Panc1 (cell line): ENCODE measurements at regions not wholly inside any gene's neighbourhood (a gene's known extent, or its start where the extent isn't known, plus 50 kb on each side); places are given as distances from the start of the nearest gene placed in this dataset.

Source experiments
- ATAC-seq: fragments of 200-7000 bp; cut with Tn5 transposase; 2 replicates; pipeline ENCODE4 v1.9.1; 2020; ENCODE audit warnings: mild to moderate bottlenecking, moderate library complexity
- BruUV-seq: library from RNA; stranded (reverse); fragments of 400-500 nt; replicated peaks from 2 replicates; lab custom pipeline; 2021; lab: Mats Ljungman, UMichigan
- CTCF ChIA-PET: fragments of 300-600 bp; sonication (Branson Sonifier 250); formaldehyde crosslinking; loops from one replicate; lab custom pipeline; 2022; ENCODE audit warnings: antibody characterized with exemption; lab: Charles Lee
- POLR2A ChIA-PET: fragments of 300-600 bp; sonication (Branson Sonifier 250); formaldehyde crosslinking; loops from one replicate; lab custom pipeline; 2022; ENCODE audit warnings: antibody characterized with exemption; lab: Charles Lee
- DNase-seq: peaks from one replicate; pipeline ENCODE4 v3.0.0-alpha.2; 2010; ENCODE audit warnings: low read depth, low spot score
- H3K27ac ChIP-seq: 2 replicates; pipeline ENCODE4 v1.5.1; 2011; ENCODE audit warnings: mild to moderate bottlenecking, low read length, inconsistent platforms
- H3K27me3 ChIP-seq: fragments of 200-500 bp; sonication (Bioruptor generic); 2 replicates; pipeline ENCODE4 v1.6.0; 2014; ENCODE audit warnings: low read length, inconsistent platforms; ENCODE audit not compliant: control insufficient read depth, insufficient read depth
- H3K36me3 ChIP-seq: fragments of 200-500 bp; sonication (Bioruptor generic); 2 replicates; pipeline ENCODE4 v1.5.1; 2014; ENCODE audit warnings: inconsistent platforms, mild to moderate bottlenecking, low read length, moderate library complexity; ENCODE audit not compliant: control insufficient read depth, insufficient read depth
- H3K4me1 ChIP-seq: 2 replicates; pipeline ENCODE4 v1.5.1; 2011; ENCODE audit warnings: inconsistent platforms, mild to moderate bottlenecking, low read length, moderate library complexity; ENCODE audit not compliant: control insufficient read depth, insufficient read depth
- H3K4me3 ChIP-seq, 2 experiments: 2 replicates each; pipeline ENCODE4 v1.5.1; 2011 to 2012; ENCODE audit warnings: low read depth in 2 of 2, low read length in 2 of 2, mild to moderate bottlenecking in 2 of 2, inconsistent platforms in 1 of 2, moderate library complexity in 1 of 2
- H3K9me3 ChIP-seq: fragments of 200-500 bp; sonication (Bioruptor generic); 2 replicates; pipeline ENCODE4 v1.5.1; 2014; ENCODE audit warnings: low read depth, mild to moderate bottlenecking, inconsistent platforms, low read length, moderate library complexity; ENCODE audit not compliant: control insufficient read depth, insufficient read depth
- CTCF ChIP-seq: fragments of 450-650 bp; IDR thresholded peaks from 2 replicates; pipeline ENCODE4 v1.5.1; 2017; ENCODE audit warnings: mild to moderate bottlenecking
- POLR2AphosphoS5 ChIP-seq: IDR thresholded peaks from 2 replicates; pipeline ENCODE4 v1.6.1; 2012; ENCODE audit warnings: mild to moderate bottlenecking, low read depth, low read length, moderate library complexity
- REST ChIP-seq, 2 experiments: IDR thresholded peaks; 2 replicates each; pipeline ENCODE4 v1.6.1; 2011 to 2012; ENCODE audit warnings: low read depth in 2 of 2, control low read depth in 1 of 2, low read length in 1 of 2, mild to moderate bottlenecking in 1 of 2, moderate library complexity in 1 of 2; ENCODE audit not compliant: insufficient read depth in 1 of 2
- SIN3A ChIP-seq: IDR thresholded peaks from 2 replicates; pipeline ENCODE4 v1.6.1; 2012; ENCODE audit warnings: low read depth, mild to moderate bottlenecking, low read length, moderate library complexity, borderline replicate concordance; ENCODE audit not compliant: insufficient read depth
- TCF7L2 ChIP-seq: IDR thresholded peaks from 2 replicates; pipeline ENCODE4 v1.6.1; 2011; ENCODE audit warnings: mild to moderate bottlenecking, low read depth, low read length, inconsistent platforms
- in situ Hi-C: cut with HindIII; loops from 2 replicates; pipeline ENCODE4 v1.10.0; 2016; ENCODE audit warnings: low sequenced_read_pairs, low pct_unique_long_range_greater_than_20kb
- intact Hi-C: fragments of 100-400 bp; cut with micrococcal nuclease; formaldehyde crosslinking; loops from one replicate; pipeline ENCODE4 v1.10.0; 2022; ENCODE audit not compliant: unreplicated experiment

GRCh38 chr12:23098110-23098509 is 473.1 kb downstream of the ETNK1 start:
- DNase-seq (no peak), ATAC-seq (no peak)
- Histone ChIP-seq H3K27me3 (no peaks in the 10 kb centered on the region), H3K4me3 (no peak overlapping the region), H3K9me3 (no peaks in the 10 kb centered on the region), H3K36me3 (no peaks in the 10 kb centered on the region), H3K27ac (no peak overlapping the region), H3K4me1 (no peaks in the 10 kb centered on the region)
- ChIA-PET POLR2A (no interaction called here), CTCF (no interaction called here)
- BruUV-seq = no TSS peak
- intact Hi-C loops = no loop called here
- TF ChIP-seq REST (IDR thresholded peaks at IDR 0.05; ENCODE audit: insufficient read depth in 1 of 2, low read depth in 2 of 2, low read length in 1 of 2) (no peak), TCF7L2 (no peak), SIN3A (no peak), POLR2AphosphoS5 (no peak), CTCF (no peak)
- in situ Hi-C loops = no loop called here

- Histone ChIP-seq H3K4me1 (no peaks in the 10 kb centered on the region), H3K36me3 (no peaks in the 10 kb centered on the region), H3K9me3 (no peaks in the 10 kb centered on the region), H3K27me3 (no peaks in the 10 kb centered on the region), H3K4me3 (no peak overlapping the region), H3K27ac (no peak overlapping the region)
- intact Hi-C loops = no loop called here
- BruUV-seq = no TSS peak
- TF ChIP-seq TCF7L2 (no peak), REST (IDR thresholded peaks at IDR 0.05; ENCODE audit: insufficient read depth in 1 of 2, low read depth in 2 of 2, low read length in 1 of 2) (no peak), SIN3A (no peak), POLR2AphosphoS5 (no peak), CTCF (no peak)
- ATAC-seq (no peak), DNase-seq (no peak)
- ChIA-PET POLR2A (no interaction called here), CTCF (no interaction called here)
- in situ Hi-C loops = no loop called here
Measured at GRCh38 chr12:23098517-23098916, 473.5 kb downstream of the ETNK1 start.
